ENCODE measurements at regions not wholly inside any gene's neighbourhood (a gene's known extent, or its start where the extent isn't known, plus 50 kb on each side); places are given as distances from the start of the nearest gene placed in this dataset.

- no peak overlapping the region for H3K9ac ChIP-seq (ENCODE audit: low read length)
- H3K27me3 ChIP-seq (ENCODE audit: low read length), result no peaks in the 10 kb centered on the region
- H3K36me3 ChIP-seq (ENCODE audit: insufficient read depth, low read length), result no peaks in the 10 kb centered on the region
- no peaks in the 10 kb centered on the region for H4K20me1 ChIP-seq (ENCODE audit: insufficient read depth, low read depth, low read length)
- H3K4me2 ChIP-seq (ENCODE audit: low read depth, low read length, poor library complexity, severe bottlenecking), result no peak overlapping the region
- H3K9me2 ChIP-seq (replicated peaks; ENCODE audit: insufficient read depth, low read length), result no peaks in the 10 kb centered on the region
- no peaks in the 10 kb centered on the region for H3K9me3 ChIP-seq (ENCODE audit: low read length)
- no peak overlapping the region for H3K27ac ChIP-seq (ENCODE audit: low read length)
- no peaks in the 10 kb centered on the region for H3K79me2 ChIP-seq (ENCODE audit: low read length)
- no peak overlapping the region for H3K4me3 ChIP-seq (ENCODE audit: low read length)
- no peaks in the 10 kb centered on the region for H3K4me1 ChIP-seq (ENCODE audit: low read length)
- H2AFZ ChIP-seq (ENCODE audit: low read length), result no peak overlapping the region
- no peak for DNase-seq
Measured at GRCh38 chr3:144772372-144772771, 800.7 kb downstream of the DIPK2A start.

GRCh38 chr3:144773350-144773749, 801.7 kb downstream of the DIPK2A start:
- no peaks in the 10 kb centered on the region for H3K4me1 ChIP-seq (ENCODE audit: low read length)
- H3K9me2 ChIP-seq (replicated peaks; ENCODE audit: insufficient read depth, low read length), result no peaks in the 10 kb centered on the region
- H4K20me1 ChIP-seq (ENCODE audit: insufficient read depth, low read depth, low read length), result no peaks in the 10 kb centered on the region
- H2AFZ ChIP-seq (ENCODE audit: low read length), result no peak overlapping the region
- H3K4me2 ChIP-seq (ENCODE audit: low read depth, low read length, poor library complexity, severe bottlenecking), result no peak overlapping the region
- H3K79me2 ChIP-seq (ENCODE audit: low read length), result no peaks in the 10 kb centered on the region
- no peaks in the 10 kb centered on the region for H3K27me3 ChIP-seq (ENCODE audit: low read length)
- no peak overlapping the region for H3K9ac ChIP-seq (ENCODE audit: low read length)
- no peaks in the 10 kb centered on the region for H3K9me3 ChIP-seq (ENCODE audit: low read length)
- H3K27ac ChIP-seq (ENCODE audit: low read length), result no peak overlapping the region
- DNase-seq, result no peak
- no peak overlapping the region for H3K4me3 ChIP-seq (ENCODE audit: low read length)
- H3K36me3 ChIP-seq (ENCODE audit: insufficient read depth, low read length), result no peaks in the 10 kb centered on the region

- Histone ChIP-seq H3K4me3 (ENCODE audit: low read length) (no peak overlapping the region), H3K36me3 (ENCODE audit: insufficient read depth, low read length) (no peaks in the 10 kb centered on the region), H2AFZ (ENCODE audit: low read length) (no peak overlapping the region)
Measured at GRCh38 chr3:144774897-144775296, 803.3 kb downstream of the DIPK2A start.

GRCh38 chr3:144775551-144775950, 803.9 kb downstream of the DIPK2A start:
- Histone ChIP-seq H3K79me2 (ENCODE audit: low read length) (no peaks in the 10 kb centered on the region), H3K27ac (ENCODE audit: low read length) (no peak overlapping the region), H3K9me2 (replicated peaks; ENCODE audit: insufficient read depth, low read length) (no peaks in the 10 kb centered on the region), H3K36me3 (ENCODE audit: insufficient read depth, low read length) (no peaks in the 10 kb centered on the region), H3K27me3 (ENCODE audit: low read length) (no peaks in the 10 kb centered on the region), H4K20me1 (ENCODE audit: insufficient read depth, low read depth, low read length) (no peaks in the 10 kb centered on the region), H3K4me3 (ENCODE audit: low read length) (no peak overlapping the region), H3K9ac (ENCODE audit: low read length) (no peak overlapping the region), H3K4me1 (ENCODE audit: low read length) (no peaks in the 10 kb centered on the region), H3K4me2 (ENCODE audit: low read depth, low read length, poor library complexity, severe bottlenecking) (no peak overlapping the region), H3K9me3 (ENCODE audit: low read length) (no peaks in the 10 kb centered on the region), H2AFZ (ENCODE audit: low read length) (no peak overlapping the region)
- DNase-seq, result no peak

More at GRCh38 chr3:144774897-144775296, 803.3 kb downstream of the DIPK2A start:
- no peak overlapping the region for H3K4me2 ChIP-seq (ENCODE audit: low read depth, low read length, poor library complexity, severe bottlenecking)
- H4K20me1 ChIP-seq (ENCODE audit: insufficient read depth, low read depth, low read length), result no peaks in the 10 kb centered on the region
- no peak overlapping the region for H3K9ac ChIP-seq (ENCODE audit: low read length)
- H3K9me3 ChIP-seq (ENCODE audit: low read length), result no peaks in the 10 kb centered on the region
- H3K4me1 ChIP-seq (ENCODE audit: low read length), result no peaks in the 10 kb centered on the region
- H3K9me2 ChIP-seq (replicated peaks; ENCODE audit: insufficient read depth, low read length), result no peaks in the 10 kb centered on the region
- H3K27me3 ChIP-seq (ENCODE audit: low read length), result no peaks in the 10 kb centered on the region
- H3K27ac ChIP-seq (ENCODE audit: low read length), result no peak overlapping the region
- no peaks in the 10 kb centered on the region for H3K79me2 ChIP-seq (ENCODE audit: low read length)
- no peak for DNase-seq

GRCh38 chr3:144777906-144778305, 806.3 kb downstream of the DIPK2A start:
- Histone ChIP-seq H4K20me1 (ENCODE audit: insufficient read depth, low read depth, low read length) (no peaks in the 10 kb centered on the region), H3K4me2 (ENCODE audit: low read depth, low read length, poor library complexity, severe bottlenecking) (no peak overlapping the region), H3K9me2 (replicated peaks; ENCODE audit: insufficient read depth, low read length) (no peaks in the 10 kb centered on the region), H3K27ac (ENCODE audit: low read length) (no peak overlapping the region), H3K79me2 (ENCODE audit: low read length) (no peaks in the 10 kb centered on the region), H3K27me3 (ENCODE audit: low read length) (no peaks in the 10 kb centered on the region), H3K4me1 (ENCODE audit: low read length) (no peaks in the 10 kb centered on the region), H3K4me3 (ENCODE audit: low read length) (no peak overlapping the region), H3K36me3 (ENCODE audit: insufficient read depth, low read length) (no peaks in the 10 kb centered on the region), H2AFZ (ENCODE audit: low read length) (no peak overlapping the region), H3K9me3 (ENCODE audit: low read length) (no peaks in the 10 kb centered on the region), H3K9ac (ENCODE audit: low read length) (no peak overlapping the region)
- DNase-seq, result no peak

- Histone ChIP-seq H3K4me1 (ENCODE audit: low read length) (no peaks in the 10 kb centered on the region), H3K4me2 (ENCODE audit: low read depth, low read length, poor library complexity, severe bottlenecking) (no peak overlapping the region), H3K36me3 (ENCODE audit: insufficient read depth, low read length) (no peaks in the 10 kb centered on the region), H3K79me2 (ENCODE audit: low read length) (no peaks in the 10 kb centered on the region), H4K20me1 (ENCODE audit: insufficient read depth, low read depth, low read length) (no peaks in the 10 kb centered on the region), H2AFZ (ENCODE audit: low read length) (no peak overlapping the region), H3K9ac (ENCODE audit: low read length) (no peak overlapping the region), H3K27me3 (ENCODE audit: low read length) (no peaks in the 10 kb centered on the region), H3K4me3 (ENCODE audit: low read length) (no peak overlapping the region), H3K27ac (ENCODE audit: low read length) (no peak overlapping the region), H3K9me2 (replicated peaks; ENCODE audit: insufficient read depth, low read length) (no peaks in the 10 kb centered on the region), H3K9me3 (ENCODE audit: low read length) (peaks cover 6% of the 10 kb centered on the region; the same call in 1 of the 2 replicates)
- no peak for DNase-seq
Measured at GRCh38 chr3:144791034-144791433, 819.4 kb downstream of the DIPK2A start.

- no peak for DNase-seq
- Histone ChIP-seq H3K27ac (ENCODE audit: low read length) (no peak overlapping the region), H3K4me2 (ENCODE audit: low read depth, low read length, poor library complexity, severe bottlenecking) (no peak overlapping the region), H3K36me3 (ENCODE audit: insufficient read depth, low read length) (no peaks in the 10 kb centered on the region), H3K9me3 (ENCODE audit: low read length) (no peaks in the 10 kb centered on the region; the same call in 1 of the 2 replicates), H3K27me3 (ENCODE audit: low read length) (no peaks in the 10 kb centered on the region), H3K9ac (ENCODE audit: low read length) (no peak overlapping the region), H3K9me2 (replicated peaks; ENCODE audit: insufficient read depth, low read length) (no peaks in the 10 kb centered on the region), H4K20me1 (ENCODE audit: insufficient read depth, low read depth, low read length) (no peaks in the 10 kb centered on the region), H3K4me3 (ENCODE audit: low read length) (no peak overlapping the region), H3K4me1 (ENCODE audit: low read length) (no peaks in the 10 kb centered on the region), H2AFZ (ENCODE audit: low read length) (no peak overlapping the region), H3K79me2 (ENCODE audit: low read length) (no peaks in the 10 kb centered on the region)
Measured at GRCh38 chr3:144801890-144802289, 830.3 kb downstream of the DIPK2A start.

GRCh38 chr3:144809380-144809779, 837.8 kb downstream of the DIPK2A start:
- Histone ChIP-seq H2AFZ (ENCODE audit: low read length) (no peak overlapping the region), H3K4me2 (ENCODE audit: low read depth, low read length, poor library complexity, severe bottlenecking) (no peak overlapping the region), H3K9ac (ENCODE audit: low read length) (no peak overlapping the region), H3K9me2 (replicated peaks; ENCODE audit: insufficient read depth, low read length) (no peaks in the 10 kb centered on the region), H4K20me1 (ENCODE audit: insufficient read depth, low read depth, low read length) (no peaks in the 10 kb centered on the region), H3K36me3 (ENCODE audit: insufficient read depth, low read length) (no peaks in the 10 kb centered on the region), H3K79me2 (ENCODE audit: low read length) (no peaks in the 10 kb centered on the region), H3K9me3 (ENCODE audit: low read length) (peaks cover 7% of the 10 kb centered on the region), H3K4me3 (ENCODE audit: low read length) (no peak overlapping the region), H3K27me3 (ENCODE audit: low read length) (no peaks in the 10 kb centered on the region), H3K27ac (ENCODE audit: low read length) (no peak overlapping the region), H3K4me1 (ENCODE audit: low read length) (no peaks in the 10 kb centered on the region)
- DNase-seq, result no peak

GRCh38 chr3:144810160-144810559, 838.5 kb downstream of the DIPK2A start:
- no peak for DNase-seq
- H3K9me2 ChIP-seq (replicated peaks; ENCODE audit: insufficient read depth, low read length), result no peaks in the 10 kb centered on the region
- H3K4me3 ChIP-seq (ENCODE audit: low read length), result no peak overlapping the region
- peaks cover 7% of the 10 kb centered on the region for H3K9me3 ChIP-seq (ENCODE audit: low read length)
- no peak overlapping the region for H3K9ac ChIP-seq (ENCODE audit: low read length)
- H3K27me3 ChIP-seq (ENCODE audit: low read length), result no peaks in the 10 kb centered on the region
- no peak overlapping the region for H3K27ac ChIP-seq (ENCODE audit: low read length)
- no peak overlapping the region for H3K4me2 ChIP-seq (ENCODE audit: low read depth, low read length, poor library complexity, severe bottlenecking)
- no peaks in the 10 kb centered on the region for H3K4me1 ChIP-seq (ENCODE audit: low read length)
- no peaks in the 10 kb centered on the region for H3K36me3 ChIP-seq (ENCODE audit: insufficient read depth, low read length)
- no peaks in the 10 kb centered on the region for H3K79me2 ChIP-seq (ENCODE audit: low read length)
- no peak overlapping the region for H2AFZ ChIP-seq (ENCODE audit: low read length)
- H4K20me1 ChIP-seq (ENCODE audit: insufficient read depth, low read depth, low read length), result no peaks in the 10 kb centered on the region

All from Karpas-422 (cell line).